ENCODE measurements at regions not wholly inside any gene's neighbourhood (a gene's known extent, or its start where the extent isn't known, plus 50 kb on each side); places are given as distances from the start of the nearest gene placed in this dataset.

DNA sequence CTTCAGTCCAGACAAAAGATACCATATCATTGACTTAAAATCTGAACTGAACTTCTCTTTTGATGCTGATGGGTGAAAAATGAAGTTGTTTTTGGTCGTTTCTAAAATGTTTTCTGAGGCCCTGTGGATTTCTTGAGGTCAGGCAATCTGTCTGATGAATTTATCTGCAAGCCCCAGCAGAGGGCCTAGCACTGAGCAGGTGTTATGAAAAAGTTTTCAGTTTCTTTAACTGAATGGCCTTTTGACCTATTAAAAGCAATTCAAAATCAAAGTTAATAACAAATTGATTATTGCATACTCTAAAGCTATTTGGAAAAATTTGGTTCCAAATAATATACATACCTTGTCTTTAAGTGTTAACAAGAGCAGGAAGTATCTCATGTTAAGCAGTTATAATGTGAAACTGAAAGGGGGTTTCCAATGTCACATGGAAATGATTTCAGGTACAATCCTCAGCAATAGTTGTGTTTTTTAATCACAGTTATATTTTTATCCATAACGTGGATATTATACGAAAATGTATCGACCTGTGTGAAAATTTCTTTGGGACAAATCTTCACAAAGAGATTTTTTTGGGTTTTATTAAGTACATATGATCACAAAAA is 285.0 kb downstream of the SPANXN1 start:
- peaks cover 43% of the 10 kb centered on the region for H3K9me3 Mint-ChIP-seq
- no peak overlapping the region for H3K4me3 Mint-ChIP-seq
- no peaks in the 10 kb centered on the region for H3K27me3 Mint-ChIP-seq (ENCODE audit: low read depth, poor library complexity)
- H3K36me3 Mint-ChIP-seq (ENCODE audit: low read depth): no peaks in the 10 kb centered on the region
- no peak for DNase-seq
- H3K27ac Mint-ChIP-seq: no peak overlapping the region
- H3K4me1 Mint-ChIP-seq: no peaks in the 10 kb centered on the region
- TF ChIP-seq CTCF (IDR thresholded peaks at IDR 0.05): no peak

DNA sequence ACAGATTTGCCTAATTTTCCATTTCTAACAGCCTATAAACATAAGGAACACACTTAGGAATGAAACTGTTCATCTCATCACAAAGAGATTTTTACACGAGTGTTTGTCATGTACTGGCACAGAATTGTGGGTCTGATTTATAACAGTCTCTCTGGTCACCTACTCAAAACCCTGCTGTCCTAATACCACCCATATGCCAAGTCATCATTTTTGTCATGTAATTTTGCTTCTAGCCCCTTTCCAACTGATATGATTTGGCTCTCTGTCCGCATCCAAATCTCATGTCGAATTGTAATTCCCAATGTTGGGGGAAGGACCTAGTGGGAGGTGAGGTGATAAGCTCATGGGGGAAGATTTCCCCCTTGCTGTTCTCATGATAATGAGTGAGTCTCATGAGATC is 284.1 kb upstream of the SLITRK2 start:
- Mint-ChIP-seq H3K4me1 (no peaks in the 10 kb centered on the region), H3K4me3 (no peak overlapping the region), H3K27me3 (ENCODE audit: low read depth, poor library complexity) (no peaks in the 10 kb centered on the region), H3K36me3 (ENCODE audit: low read depth) (no peaks in the 10 kb centered on the region), H3K27ac (no peak overlapping the region), H3K9me3 (peaks cover 32% of the 10 kb centered on the region)
- TF ChIP-seq CTCF (IDR thresholded peaks at IDR 0.05): no peak
- DNase-seq: no peak

GRCh38 chrX:145549496-145549895 is 268.1 kb upstream of the SLITRK2 start:
- no peaks in the 10 kb centered on the region for H3K4me1 Mint-ChIP-seq
- no peaks in the 10 kb centered on the region for H3K36me3 Mint-ChIP-seq (ENCODE audit: low read depth)
- no peak overlapping the region for H3K4me3 Mint-ChIP-seq
- TF ChIP-seq CTCF (IDR thresholded peaks at IDR 0.05): no peak
- peaks cover 4% of the 10 kb centered on the region for H3K27me3 Mint-ChIP-seq (ENCODE audit: low read depth, poor library complexity)
- no peak for DNase-seq
- no peak overlapping the region for H3K27ac Mint-ChIP-seq
- H3K9me3 Mint-ChIP-seq: peaks cover 29% of the 10 kb centered on the region

DNA sequence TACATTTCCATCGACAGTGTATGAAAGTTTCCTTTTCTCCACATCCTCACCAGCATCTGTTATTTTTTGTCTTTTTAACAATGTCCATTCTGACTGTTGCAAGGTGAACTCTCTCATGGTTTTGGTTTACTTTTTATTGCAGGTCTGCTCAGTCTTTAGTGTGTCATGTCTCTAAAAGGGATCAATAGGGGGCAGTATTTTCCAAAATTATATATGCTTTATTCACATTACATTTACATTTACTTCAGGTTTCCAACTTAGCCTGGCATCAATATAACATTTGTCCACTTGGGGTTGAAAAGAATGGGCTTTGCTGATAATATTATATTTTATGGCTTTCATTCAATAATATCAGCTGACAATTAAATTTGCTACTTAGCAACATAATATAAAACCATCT is 265.0 kb upstream of the SLITRK2 start:
- no peaks in the 10 kb centered on the region for H3K36me3 Mint-ChIP-seq (ENCODE audit: low read depth)
- peaks cover 29% of the 10 kb centered on the region for H3K9me3 Mint-ChIP-seq

GRCh38 chrX:145553702-145554101 is 263.9 kb upstream of the SLITRK2 start:
- DNase-seq: no peak
- peaks cover 36% of the 10 kb centered on the region for H3K9me3 Mint-ChIP-seq

More for the DNA sequence above, 265.0 kb upstream of the SLITRK2 start:
- Mint-ChIP-seq H3K4me1 (no peaks in the 10 kb centered on the region), H3K27me3 (ENCODE audit: low read depth, poor library complexity) (peaks cover 7% of the 10 kb centered on the region), H3K27ac (no peak overlapping the region), H3K4me3 (no peak overlapping the region)
- DNase-seq: no peak
- TF ChIP-seq CTCF (IDR thresholded peaks at IDR 0.05): peak; percentile 6

More at GRCh38 chrX:145553702-145554101, 263.9 kb upstream of the SLITRK2 start:
- H3K36me3 Mint-ChIP-seq (ENCODE audit: low read depth): no peaks in the 10 kb centered on the region
- H3K4me3 Mint-ChIP-seq: no peak overlapping the region
- no peak overlapping the region for H3K27ac Mint-ChIP-seq
- H3K27me3 Mint-ChIP-seq (ENCODE audit: low read depth, poor library complexity): peaks cover 11% of the 10 kb centered on the region
- no peak for TF ChIP-seq CTCF (IDR thresholded peaks at IDR 0.05)
- H3K4me1 Mint-ChIP-seq: no peaks in the 10 kb centered on the region
